GM12878 (cell line): ENCODE measurements at regions not wholly inside any gene's neighbourhood (a gene's known extent, or its start where the extent isn't known, plus 50 kb on each side); places are given as distances from the start of the nearest gene placed in this dataset.

Experiments used
- E2F8 ChIP-seq: fragments of 450-650 bp; IDR thresholded peaks from 2 replicates; pipeline ENCODE4 v1.6.1; 2018; ENCODE audit warnings: mild to moderate bottlenecking, low read depth, moderate library complexity; ENCODE audit not compliant: partially characterized antibody
- NR2C1 ChIP-seq: fragments of 450-650 bp; IDR thresholded peaks from 2 replicates; pipeline ENCODE4 v1.6.1; 2017; ENCODE audit warnings: antibody characterized with exemption, mild to moderate bottlenecking, moderate library complexity
- PAX8 ChIP-seq: fragments of 450-650 bp; IDR thresholded peaks from 2 replicates; pipeline ENCODE4 v1.6.1; 2017; ENCODE audit warnings: mild to moderate bottlenecking, moderate library complexity
- TCF12 ChIP-seq: IDR thresholded peaks from 2 replicates; pipeline ENCODE4 v1.6.1; 2011; ENCODE audit warnings: low read depth, mild to moderate bottlenecking, low read length
- TF ChIP-seq, protein P1 (sequence below): fragments of 450-650 bp; IDR thresholded peaks from 2 replicates; pipeline ENCODE4 v1.6.1; 2017; ENCODE audit warnings: mild to moderate bottlenecking, moderate library complexity

DNA sequence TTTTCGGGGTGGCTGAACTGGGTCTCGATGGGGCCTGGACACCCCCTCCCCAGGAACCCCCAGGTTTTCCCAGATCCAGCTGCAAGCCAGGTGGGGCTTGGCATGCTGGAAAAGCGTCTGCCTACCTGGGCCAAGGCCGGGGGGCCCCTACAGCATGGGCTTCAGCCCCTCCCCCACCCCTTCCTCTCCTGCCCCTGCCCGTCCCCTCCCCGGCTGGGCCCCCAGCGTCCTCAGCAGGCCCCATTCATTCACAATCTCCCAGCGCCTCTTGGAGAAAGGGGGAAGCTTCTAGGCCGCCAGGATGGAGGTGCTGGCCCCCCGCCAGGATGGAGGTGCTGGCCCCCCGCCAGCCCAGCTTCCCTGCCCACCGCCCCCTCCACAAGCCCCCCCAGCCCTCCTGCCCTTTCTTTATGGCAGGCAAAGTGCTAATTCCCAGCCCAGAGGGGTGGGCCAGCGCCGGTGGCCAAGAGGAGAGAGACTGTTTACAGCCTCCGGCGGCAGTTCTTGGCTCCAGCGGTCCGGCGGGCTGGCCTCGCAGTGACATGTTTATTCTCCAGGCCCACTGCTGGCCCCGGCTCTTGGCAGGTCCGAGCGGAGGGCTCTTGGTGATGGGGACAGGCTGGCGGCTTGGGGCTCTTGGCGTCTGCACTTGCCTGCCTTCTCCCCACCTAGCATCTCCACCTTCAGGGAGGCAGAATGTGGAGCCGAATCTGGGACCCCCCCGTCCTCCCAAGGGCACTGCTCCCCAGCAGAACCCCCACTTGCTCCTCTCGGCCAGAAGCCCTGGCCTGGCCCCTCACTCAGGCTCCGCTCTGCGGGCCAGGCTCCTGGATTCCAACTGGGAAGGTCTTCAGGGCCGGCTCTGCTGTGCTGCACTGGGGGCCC is 94.4 kb upstream of the CIBAR2 start (continued):
- TF ChIP-seq E2F8 (no peak), TCF12 (no peak), NR2C1 (no peak), PAX8 (no peak)
- TF ChIP-seq, protein P1, sequence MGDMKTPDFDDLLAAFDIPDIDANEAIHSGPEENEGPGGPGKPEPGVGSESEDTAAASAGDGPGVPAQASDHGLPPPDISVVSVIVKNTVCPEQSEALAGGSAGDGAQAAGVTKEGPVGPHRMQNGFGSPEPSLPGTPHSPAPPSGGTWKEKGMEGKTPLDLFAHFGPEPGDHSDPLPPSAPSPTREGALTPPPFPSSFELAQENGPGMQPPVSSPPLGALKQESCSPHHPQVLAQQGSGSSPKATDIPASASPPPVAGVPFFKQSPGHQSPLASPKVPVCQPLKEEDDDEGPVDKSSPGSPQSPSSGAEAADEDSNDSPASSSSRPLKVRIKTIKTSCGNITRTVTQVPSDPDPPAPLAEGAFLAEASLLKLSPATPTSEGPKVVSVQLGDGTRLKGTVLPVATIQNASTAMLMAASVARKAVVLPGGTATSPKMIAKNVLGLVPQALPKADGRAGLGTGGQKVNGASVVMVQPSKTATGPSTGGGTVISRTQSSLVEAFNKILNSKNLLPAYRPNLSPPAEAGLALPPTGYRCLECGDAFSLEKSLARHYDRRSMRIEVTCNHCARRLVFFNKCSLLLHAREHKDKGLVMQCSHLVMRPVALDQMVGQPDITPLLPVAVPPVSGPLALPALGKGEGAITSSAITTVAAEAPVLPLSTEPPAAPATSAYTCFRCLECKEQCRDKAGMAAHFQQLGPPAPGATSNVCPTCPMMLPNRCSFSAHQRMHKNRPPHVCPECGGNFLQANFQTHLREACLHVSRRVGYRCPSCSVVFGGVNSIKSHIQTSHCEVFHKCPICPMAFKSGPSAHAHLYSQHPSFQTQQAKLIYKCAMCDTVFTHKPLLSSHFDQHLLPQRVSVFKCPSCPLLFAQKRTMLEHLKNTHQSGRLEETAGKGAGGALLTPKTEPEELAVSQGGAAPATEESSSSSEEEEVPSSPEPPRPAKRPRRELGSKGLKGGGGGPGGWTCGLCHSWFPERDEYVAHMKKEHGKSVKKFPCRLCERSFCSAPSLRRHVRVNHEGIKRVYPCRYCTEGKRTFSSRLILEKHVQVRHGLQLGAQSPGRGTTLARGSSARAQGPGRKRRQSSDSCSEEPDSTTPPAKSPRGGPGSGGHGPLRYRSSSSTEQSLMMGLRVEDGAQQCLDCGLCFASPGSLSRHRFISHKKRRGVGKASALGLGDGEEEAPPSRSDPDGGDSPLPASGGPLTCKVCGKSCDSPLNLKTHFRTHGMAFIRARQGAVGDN = no peak
